GM18511 (cell line): ENCODE measurements at regions not wholly inside any gene's neighbourhood (a gene's known extent, or its start where the extent isn't known, plus 50 kb on each side); places are given as distances from the start of the nearest gene placed in this dataset.
A peak's percentile ranks its signal among the peaks of the same experiment; 100 is the strongest.

Experiments
- ATAC-seq: cut with Tn5 transposase; IDR thresholded peaks from one replicate; pipeline ENCODE4 v1.9.1; 2021; ENCODE audit warnings: mild to moderate bottlenecking, moderate library complexity; ENCODE audit not compliant: unreplicated experiment

- no peak for ATAC-seq
Measured at GRCh38 chr2:76464310-76464709, 753.6 kb upstream of the GCFC2 start.

- ATAC-seq: no peak
Measured at GRCh38 chr2:76461431-76461830, 750.7 kb upstream of the GCFC2 start.

GRCh38 chr2:76455910-76456309 is 745.2 kb upstream of the GCFC2 start:
- ATAC-seq: no peak

GRCh38 chr2:76450024-76450475 is 739.3 kb upstream of the GCFC2 start:
- ATAC-seq: peak; percentile 78

- ATAC-seq: no peak
Measured at GRCh38 chr2:76448956-76449355, 738.2 kb upstream of the GCFC2 start.

- no peak for ATAC-seq
Measured at GRCh38 chr2:76447294-76447693, 736.6 kb upstream of the GCFC2 start.

- ATAC-seq: no peak
Measured at GRCh38 chr2:76446872-76447271, 736.2 kb upstream of the GCFC2 start.

GRCh38 chr2:76445880-76446279 is 735.2 kb upstream of the GCFC2 start:
- ATAC-seq: no peak

GRCh38 chr2:76444732-76445131 is 734.0 kb upstream of the GCFC2 start:
- ATAC-seq: no peak

GRCh38 chr2:76437564-76437963 is 726.8 kb upstream of the GCFC2 start:
- ATAC-seq: no peak

GRCh38 chr2:76429374-76429773 is 718.7 kb upstream of the GCFC2 start:
- no peak for ATAC-seq

GRCh38 chr2:76427452-76427851 is 716.7 kb upstream of the GCFC2 start:
- no peak for ATAC-seq

GRCh38 chr2:76415821-76416220 is 705.1 kb upstream of the GCFC2 start:
- ATAC-seq: no peak

- ATAC-seq: no peak
Measured at GRCh38 chr2:76413436-76413835, 702.7 kb upstream of the GCFC2 start.

GRCh38 chr2:76406134-76406855 is 695.6 kb upstream of the GCFC2 start:
- ATAC-seq: no peak

- ATAC-seq: no peak
Measured at GRCh38 chr2:76393356-76393755, 682.6 kb upstream of the GCFC2 start.

GRCh38 chr2:76391678-76392077 is 681.0 kb upstream of the GCFC2 start:
- no peak for ATAC-seq

GRCh38 chr2:76387294-76387693 is 676.6 kb upstream of the GCFC2 start:
- no peak for ATAC-seq

GRCh38 chr2:76385943-76386342 is 675.2 kb upstream of the GCFC2 start:
- ATAC-seq: no peak

GRCh38 chr2:76381624-76382023 is 670.9 kb upstream of the GCFC2 start:
- no peak for ATAC-seq

GRCh38 chr2:76378140-76378539 is 667.4 kb upstream of the GCFC2 start:
- no peak for ATAC-seq

- ATAC-seq: no peak
Measured at GRCh38 chr2:76341439-76341838, 630.7 kb upstream of the GCFC2 start.

- no peak for ATAC-seq
Measured at GRCh38 chr2:76332871-76333270, 622.2 kb upstream of the GCFC2 start.
